ENCODE measurements at regions not wholly inside any gene's neighbourhood (a gene's known extent, or its start where the extent isn't known, plus 50 kb on each side); places are given as distances from the start of the nearest gene placed in this dataset.

DNA sequence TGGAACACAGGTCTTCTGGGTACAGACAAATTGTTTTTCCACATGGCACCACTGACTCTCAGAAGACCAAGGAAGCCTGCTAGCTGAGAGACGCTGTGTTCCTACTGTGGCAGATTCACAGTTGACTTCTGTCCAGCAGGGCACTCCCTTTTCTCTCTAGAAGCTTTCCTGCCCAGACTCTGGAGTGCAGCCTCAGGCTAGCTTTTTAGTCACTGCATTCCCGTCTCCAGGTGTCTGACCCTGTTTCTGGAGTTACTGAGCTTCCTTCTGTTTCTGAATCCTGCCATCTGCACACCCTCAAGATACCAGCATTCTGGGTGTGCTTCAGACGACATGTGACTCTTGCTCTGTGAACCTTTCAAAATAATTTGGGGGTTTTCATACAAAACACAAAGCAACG lies 125.1 kb downstream of the TMEM200C start:
- Histone ChIP-seq H3K27ac (ENCODE audit: low read depth, low read length, poor library complexity, severe bottlenecking) (no peak overlapping the region), H3K9me3 (ENCODE audit: low read depth, low read length, poor library complexity, severe bottlenecking) (no peaks in the 10 kb centered on the region), H3K36me3 (ENCODE audit: insufficient read depth, low read length, poor library complexity, severe bottlenecking) (no peaks in the 10 kb centered on the region), H3K4me1 (ENCODE audit: insufficient read depth, low read length, poor library complexity, severe bottlenecking) (no peaks in the 10 kb centered on the region), H3K27me3 (replicated peaks; ENCODE audit: insufficient read depth, low read depth, low read length, poor library complexity) (peaks cover 6% of the 10 kb centered on the region), H3K4me3 (ENCODE audit: low read depth, low read length, poor library complexity, severe bottlenecking) (no peak overlapping the region)
- TF ChIP-seq CTCF (conservative IDR thresholded peaks at IDR 0.05; ENCODE audit: low read depth, low read length) (no peak), EZH2 (IDR thresholded peaks at IDR 0.05; ENCODE audit: borderline replicate concordance, low read depth, low read length, poor library complexity, severe bottlenecking) (no peak)
- BruUV-seq (replicated peaks): no TSS peak
- ChIA-PET POLR2A (ENCODE audit: low non-redundant PET) (no interaction called here), CTCF (no interaction called here)
- DNase-seq (ENCODE audit: low spot score): no peak
- intact Hi-C loops (cut with micrococcal nuclease; ENCODE audit: unreplicated experiment): loop anchor here (10.0 kb wide), 1 partner anchor 65 kb away; no protein-coding TSS in a partner anchor

- no peaks in the 10 kb centered on the region for H3K9me3 ChIP-seq (ENCODE audit: low read depth, low read length, poor library complexity, severe bottlenecking)
- DNase-seq (ENCODE audit: low spot score): no peak
- TF ChIP-seq EZH2 (IDR thresholded peaks at IDR 0.05; ENCODE audit: borderline replicate concordance, low read depth, low read length, poor library complexity, severe bottlenecking) (no peak), CTCF (conservative IDR thresholded peaks at IDR 0.05; ENCODE audit: low read depth, low read length) (no peak)
- CTCF ChIA-PET: no interaction called here
- no TSS peak for BruUV-seq (replicated peaks)
- POLR2A ChIA-PET (ENCODE audit: low non-redundant PET): no interaction called here
- H3K4me1 ChIP-seq (ENCODE audit: insufficient read depth, low read length, poor library complexity, severe bottlenecking): no peaks in the 10 kb centered on the region
- no peak overlapping the region for H3K27ac ChIP-seq (ENCODE audit: low read depth, low read length, poor library complexity, severe bottlenecking)
- intact Hi-C loops (cut with micrococcal nuclease; ENCODE audit: unreplicated experiment): no loop called here
- H3K27me3 ChIP-seq (replicated peaks; ENCODE audit: insufficient read depth, low read depth, low read length, poor library complexity): peaks cover 6% of the 10 kb centered on the region
- no peaks in the 10 kb centered on the region for H3K36me3 ChIP-seq (ENCODE audit: insufficient read depth, low read length, poor library complexity, severe bottlenecking)
- H3K4me3 ChIP-seq (ENCODE audit: low read depth, low read length, poor library complexity, severe bottlenecking): no peak overlapping the region
These were observed 126.9 kb downstream of the TMEM200C start for GRCh38 chr18:5768454-5768853.

GRCh38 chr18:5759194-5759593 lies 136.1 kb downstream of the TMEM200C start:
- intact Hi-C loops (cut with micrococcal nuclease; ENCODE audit: unreplicated experiment): no loop called here
- no peak overlapping the region for H3K27ac ChIP-seq (ENCODE audit: low read depth, low read length, poor library complexity, severe bottlenecking)
- CTCF ChIA-PET: no interaction called here
- H3K4me1 ChIP-seq (ENCODE audit: insufficient read depth, low read length, poor library complexity, severe bottlenecking): no peaks in the 10 kb centered on the region
- H3K4me3 ChIP-seq (ENCODE audit: low read depth, low read length, poor library complexity, severe bottlenecking): no peak overlapping the region
- H3K9me3 ChIP-seq (ENCODE audit: low read depth, low read length, poor library complexity, severe bottlenecking): no peaks in the 10 kb centered on the region
- no peak for DNase-seq (ENCODE audit: low spot score)
- peaks cover 3% of the 10 kb centered on the region for H3K27me3 ChIP-seq (replicated peaks; ENCODE audit: insufficient read depth, low read depth, low read length, poor library complexity)
- no TSS peak for BruUV-seq (replicated peaks)
- TF ChIP-seq CTCF (conservative IDR thresholded peaks at IDR 0.05; ENCODE audit: low read depth, low read length) (no peak), EZH2 (IDR thresholded peaks at IDR 0.05; ENCODE audit: borderline replicate concordance, low read depth, low read length, poor library complexity, severe bottlenecking) (no peak)
- H3K36me3 ChIP-seq (ENCODE audit: insufficient read depth, low read length, poor library complexity, severe bottlenecking): no peaks in the 10 kb centered on the region
- POLR2A ChIA-PET (ENCODE audit: low non-redundant PET): no interaction called here
